ENCODE measurements at regions not wholly inside any gene's neighbourhood (a gene's known extent, or its start where the extent isn't known, plus 50 kb on each side); places are given as distances from the start of the nearest gene placed in this dataset.

GRCh38 chr3:174382878-174383277 is 476.3 kb upstream of the NAALADL2 start:
- ChIA-PET RAD21 (ENCODE audit: unreplicated experiment) (no interaction called here), POLR2A (no interaction called here), SMC1A (ENCODE audit: uncharacterized antibody, unreplicated experiment) (interaction anchor here (1.0 kb wide), 1 partner anchor 10 kb away, joined by 3 read pairs; no protein-coding TSS in a partner anchor), CTCF (interaction anchor here (0.6 kb wide), 1 partner anchor 16 kb away, joined by 3 read pairs; no protein-coding TSS in a partner anchor)
- no peaks in the 10 kb centered on the region for H3K4me1 ChIP-seq (ENCODE audit: control insufficient read depth, insufficient read depth, low read length)
- intact Hi-C loops (cut with micrococcal nuclease; ENCODE audit: unreplicated experiment) (no loop called here), in situ Hi-C loops (cut with MboI) (no loop called here)
- no peak overlapping the region for H3K4me2 ChIP-seq (ENCODE audit: control insufficient read depth, insufficient read depth)
- H3K4me3 ChIP-seq, result no peak overlapping the region
- H3K27ac ChIP-seq (ENCODE audit: control insufficient read depth, insufficient read depth), result no peak overlapping the region
- H3K9me3 ChIP-seq (replicated peaks; ENCODE audit: control insufficient read depth, insufficient read depth, low read length), result no peaks in the 10 kb centered on the region
- WGBS (ENCODE audit: insufficient coverage, insufficient replicate concordance, low lambda C conversion rate, missing lambda C conversion rate), result 9% methylated on average over 1 of the region's 1 CpG
- no peaks in the 10 kb centered on the region for H4K20me1 ChIP-seq (ENCODE audit: control insufficient read depth, insufficient read depth)
- no peak overlapping the region for H3K9ac ChIP-seq (ENCODE audit: control insufficient read depth, insufficient read depth, low read length)
- ATAC-seq (no peak), FAIRE-seq (no peak), DNase-seq (ENCODE audit: low read depth, low spot score) (no peak)
- no peaks in the 10 kb centered on the region for H3K36me3 ChIP-seq (ENCODE audit: control insufficient read depth in 2 of 2, insufficient read depth in 2 of 2, low read length in 1 of 2)
- no peaks in the 10 kb centered on the region for H3K79me2 ChIP-seq (ENCODE audit: control insufficient read depth, insufficient read depth, low read length)
- no peaks in the 10 kb centered on the region for H3K27me3 ChIP-seq (replicated peaks in 1 of 2; ENCODE audit: control insufficient read depth in 2 of 2, insufficient read depth in 2 of 2, low read length in 1 of 2)
- no peak overlapping the region for H2AFZ ChIP-seq (ENCODE audit: control insufficient read depth, low read depth, low read length)
- no TSS peak for BruUV-seq (replicated peaks)
- TF ChIP-seq ZBTB33 (IDR thresholded peaks at IDR 0.05) (no peak), KAT2A (conservative IDR thresholded peaks at IDR 0.05; ENCODE audit: control insufficient read depth, low read depth, low read length) (no peak), ZBTB40 (IDR thresholded peaks at IDR 0.05; ENCODE audit: borderline replicate concordance) (no peak), SMARCA5 (IDR thresholded peaks at IDR 0.05) (no peak), MYB (IDR thresholded peaks at IDR 0.05; ENCODE audit: borderline replicate concordance, low read depth, low read length) (no peak), NFYB (IDR thresholded peaks at IDR 0.05; ENCODE audit: insufficient read depth, low read depth, low read length) (no peak), CEBPZ (IDR thresholded peaks at IDR 0.05; ENCODE audit: low read depth, low read length) (no peak), ATF2 (IDR thresholded peaks at IDR 0.05; ENCODE audit: low read length) (no peak), POU2F2 (IDR thresholded peaks at IDR 0.05; ENCODE audit: borderline replicate concordance, low read depth, low read length) (no peak), RCOR1 (conservative IDR thresholded peaks at IDR 0.05; ENCODE audit: low read depth, low read length) (no peak), SUZ12 (IDR thresholded peaks at IDR 0.05; ENCODE audit: unreplicated experiment) (no peak), TCF12 (IDR thresholded peaks at IDR 0.05; ENCODE audit: low read depth, low read length) (no peak), ATF7 (IDR thresholded peaks at IDR 0.05; ENCODE audit: low read depth) (no peak), POLR2AphosphoS5 (IDR thresholded peaks at IDR 0.05; ENCODE audit: low read length) (no peak), MAX (IDR thresholded peaks at IDR 0.05; ENCODE audit: low read depth, low read length) (no peak)
